ENCODE measurements at regions not wholly inside any gene's neighbourhood (a gene's known extent, or its start where the extent isn't known, plus 50 kb on each side); places are given as distances from the start of the nearest gene placed in this dataset.
"Not testable (repeated sequence)": the region's sequence is repeated elsewhere in the genome, so short reads cannot be mapped to it uniquely, and the experiment has no call there.

GRCh38 chr2:133878326-133878725 is 310.1 kb upstream of the NCKAP5 start:
- DNase-seq (ENCODE audit: low read depth) = no peak

- DNase-seq (ENCODE audit: low read depth) = no peak
These were observed 311.4 kb upstream of the NCKAP5 start for GRCh38 chr2:133879703-133880102.

- not testable (repeated sequence) for DNase-seq (ENCODE audit: low read depth)
These were observed 313.9 kb upstream of the NCKAP5 start for GRCh38 chr2:133882159-133882558.

GRCh38 chr2:133884739-133885381 is 316.6 kb upstream of the NCKAP5 start:
- no peak for DNase-seq (ENCODE audit: low read depth)

GRCh38 chr2:133885847-133886246 is 317.6 kb upstream of the NCKAP5 start:
- DNase-seq (ENCODE audit: low read depth) = no peak

- DNase-seq (ENCODE audit: low read depth) = peak; percentile 51
These were observed 318.7 kb upstream of the NCKAP5 start for GRCh38 chr2:133886735-133887675.

- no peak for DNase-seq (ENCODE audit: low read depth)
These were observed 319.4 kb upstream of the NCKAP5 start for GRCh38 chr2:133887676-133888040.

- DNase-seq (ENCODE audit: low read depth) = no peak
These were observed 319.8 kb upstream of the NCKAP5 start for GRCh38 chr2:133888107-133888506.

GRCh38 chr2:133888621-133889219 is 320.5 kb upstream of the NCKAP5 start:
- DNase-seq (ENCODE audit: low read depth) = no peak

GRCh38 chr2:133892352-133892913 is 324.2 kb upstream of the NCKAP5 start:
- no peak for DNase-seq (ENCODE audit: low read depth)

GRCh38 chr2:133894429-133894828 is 326.2 kb upstream of the NCKAP5 start:
- DNase-seq (ENCODE audit: low read depth) = no peak

GRCh38 chr2:133897838-133898237 is 329.6 kb upstream of the NCKAP5 start:
- DNase-seq (ENCODE audit: low read depth) = not testable (repeated sequence)

GRCh38 chr2:133900909-133901308 is 332.6 kb upstream of the NCKAP5 start:
- no peak for DNase-seq (ENCODE audit: low read depth)

GRCh38 chr2:133906396-133906795 is 338.1 kb upstream of the NCKAP5 start:
- no peak for DNase-seq (ENCODE audit: low read depth)

- DNase-seq (ENCODE audit: low read depth) = no peak
These were observed 338.7 kb upstream of the NCKAP5 start for GRCh38 chr2:133906926-133907325.

- no peak for DNase-seq (ENCODE audit: low read depth)
These were observed 339.9 kb upstream of the NCKAP5 start for GRCh38 chr2:133908171-133908570.

GRCh38 chr2:133918141-133918540 is 335.7 kb upstream of the MGAT5 start:
- no peak for DNase-seq (ENCODE audit: low read depth)

GRCh38 chr2:133919285-133919684 is 334.6 kb upstream of the MGAT5 start:
- no peak for DNase-seq (ENCODE audit: low read depth)

- DNase-seq (ENCODE audit: low read depth) = no peak
These were observed 326.0 kb upstream of the MGAT5 start for GRCh38 chr2:133927894-133928293.

GRCh38 chr2:133936096-133936495 is 317.8 kb upstream of the MGAT5 start:
- DNase-seq (ENCODE audit: low read depth) = no peak

- no peak for DNase-seq (ENCODE audit: low read depth)
These were observed 317.3 kb upstream of the MGAT5 start for GRCh38 chr2:133936601-133937000.

- no peak for DNase-seq (ENCODE audit: low read depth)
These were observed 316.2 kb upstream of the MGAT5 start for GRCh38 chr2:133937669-133938068.

Data from LHCN-M2 (cell line).